SK-N-MC (cell line): ENCODE measurements at regions not wholly inside any gene's neighbourhood (a gene's known extent, or its start where the extent isn't known, plus 50 kb on each side); places are given as distances from the start of the nearest gene placed in this dataset.

Experiments
- EZH2 ChIP-seq: fragments of 200-600 bp; sonication (generic); IDR thresholded peaks from one replicate; pipeline ENCODE4 v1.6.1; 2017; ENCODE audit warnings: antibody characterized with exemption
- FOXP2 ChIP-seq: optimal IDR thresholded peaks from 2 replicates; pipeline ENCODE3; 2011; ENCODE audit warnings: mild to moderate bottlenecking, moderate library complexity; ENCODE audit not compliant: insufficient read depth; ENCODE audit errors: extremely low read length, control extremely low read depth
- POLR2AphosphoS5 ChIP-seq: IDR thresholded peaks from 2 replicates; pipeline ENCODE4 v1.6.1; 2012; ENCODE audit warnings: mild to moderate bottlenecking, low read depth, low read length, borderline replicate concordance

DNA sequence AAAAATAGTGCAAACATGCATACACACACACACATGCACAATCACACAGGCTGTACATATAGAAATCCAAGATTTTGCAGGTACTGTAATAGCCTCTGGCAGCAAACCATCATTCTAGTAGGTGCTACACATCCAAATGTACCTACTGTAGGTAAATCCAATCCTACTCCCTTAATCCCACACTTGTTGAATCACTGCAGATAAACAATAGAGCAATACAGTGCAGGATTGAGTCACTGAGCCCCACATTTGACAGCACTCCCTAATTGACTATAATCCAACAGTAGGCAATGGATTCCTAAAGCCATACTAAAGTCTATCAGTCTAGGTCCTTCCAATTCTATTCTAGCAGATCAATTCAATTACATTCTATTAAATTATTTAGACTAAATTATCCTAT, 1640.5 kb upstream of the CDH9 start:
- TF ChIP-seq EZH2, result no peak
- TF ChIP-seq POLR2AphosphoS5, result no peak
- TF ChIP-seq FOXP2, result no peak
